HCT116 (cell line): ENCODE measurements at regions not wholly inside any gene's neighbourhood (a gene's known extent, or its start where the extent isn't known, plus 50 kb on each side); places are given as distances from the start of the nearest gene placed in this dataset.
"Not testable (repeated sequence)": the region's sequence is repeated elsewhere in the genome, so short reads cannot be mapped to it uniquely, and the experiment has no call there.

Experiments
- ATAC-seq: fragments of 200-7000 bp; cut with Tn5 transposase; 2 replicates; pipeline ENCODE4 v1.9.1; 2020; ENCODE audit warnings: mild to moderate bottlenecking, moderate library complexity
- BruUV-seq: library from RNA; stranded (reverse); fragments of 400-500 nt; replicated peaks from 2 replicates; lab custom pipeline; 2021; lab: Mats Ljungman, UMichigan
- CTCF ChIA-PET: fragments of 300-600 bp; sonication (Branson Sonifier 250); formaldehyde crosslinking; loops from one replicate; lab custom pipeline; 2021; ENCODE audit warnings: antibody characterized with exemption; lab: Charles Lee
- POLR2A ChIA-PET: fragments of 300-600, 350-600 bp; sonication (Branson Sonifier 250); formaldehyde crosslinking; loops from one replicate; lab custom pipeline; 2021; ENCODE audit warnings: antibody characterized with exemption; lab: Charles Lee
- RAD21 ChIA-PET, 2 experiments: fragments of 300-600 bp; sonication (Branson Sonifier 250); formaldehyde crosslinking; loops; one replicate each; lab custom pipeline; 2023; ENCODE audit warnings: low total read pairs in 2 of 2; ENCODE audit not compliant: uncharacterized antibody in 2 of 2, unreplicated experiment in 2 of 2, low non-redundant PET in 1 of 2; lab: Charles Lee
- DNase-seq: peaks from one replicate; pipeline ENCODE4 v3.0.0-alpha.2; 2010; ENCODE audit warnings: low read depth, low spot score
- H2AFZ ChIP-seq: fragments of 200-600 bp; shearing (Covaris generic), sonication (generic); 2 replicates; pipeline ENCODE4 v1.6.1; 2017; ENCODE audit warnings: low read depth, mixed run types, mixed read lengths, antibody characterized with exemption, low read length; ENCODE audit not compliant: poor library complexity, severe bottlenecking
- H3K27ac ChIP-seq: 2 replicates; pipeline ENCODE4 v1.5.1; 2012; ENCODE audit warnings: low read depth, low read length
- H3K27me3 ChIP-seq: fragments of 200-600 bp; sonication (generic); 2 replicates; pipeline ENCODE4 v1.6.1; 2016; ENCODE audit warnings: mixed run types, low read length, mixed read lengths; ENCODE audit not compliant: insufficient read depth
- H3K36me3 ChIP-seq, 2 experiments: fragments of 200-500 bp in 1 of 2; fragments of 200-600 bp in 1 of 2; sonication (Bioruptor generic) in 1 of 2; sonication (generic) in 1 of 2; 2 replicates each; pipeline versions ENCODE4 v1.5.1 to v1.6.1; 2014 to 2016; ENCODE audit warnings: low read length in 2 of 2, inconsistent platforms in 1 of 2, mixed read lengths in 1 of 2, mixed run types in 1 of 2; ENCODE audit not compliant: insufficient read depth in 2 of 2, control insufficient read depth in 1 of 2
- H3K4me1 ChIP-seq, 2 experiments: fragments of 200-600 bp in 1 of 2; sonication (generic) in 1 of 2; 2 replicates each; pipeline versions ENCODE4 v1.5.1 to v1.6.1; 2012 to 2017; ENCODE audit warnings: low read length in 2 of 2, inconsistent platforms in 1 of 2, mild to moderate bottlenecking in 1 of 2, mixed read lengths in 1 of 2, mixed run types in 1 of 2, moderate library complexity in 1 of 2; ENCODE audit not compliant: insufficient read depth in 2 of 2, control insufficient read depth in 1 of 2
- H3K4me2 ChIP-seq: fragments of 200-600 bp; sonication (generic); 2 replicates; pipeline ENCODE4 v1.6.1; 2017; ENCODE audit warnings: mixed run types, low read length, mixed read lengths
- H3K4me3 ChIP-seq, 2 experiments: fragments of 200-600 bp in 1 of 2; sonication (generic) in 1 of 2; replicated peaks in 1 of 2; 2 replicates each; pipeline ENCODE4 v1.5.1; 2011 to 2016; ENCODE audit warnings: low read length in 2 of 2, control low read depth in 1 of 2, low read depth in 1 of 2, mild to moderate bottlenecking in 1 of 2, mixed read lengths in 1 of 2, mixed run types in 1 of 2
- H3K79me2 ChIP-seq: fragments of 200-600 bp; sonication (generic); 2 replicates; pipeline ENCODE4 v1.6.1; 2017; ENCODE audit warnings: mild to moderate bottlenecking, mixed run types, low read length, moderate library complexity, mixed read lengths; ENCODE audit not compliant: insufficient read depth
- H3K9ac ChIP-seq: fragments of 200-600 bp; sonication (generic); 2 replicates; pipeline ENCODE4 v1.6.1; 2016; ENCODE audit warnings: low read length, mixed read lengths
- H3K9me2 ChIP-seq: fragments of 200-600 bp; sonication (generic), shearing (Covaris generic); 2 replicates; pipeline ENCODE4 v1.6.1; 2017; ENCODE audit warnings: mixed run types, mild to moderate bottlenecking, moderate library complexity; ENCODE audit not compliant: insufficient read depth
- H3K9me3 ChIP-seq, 2 experiments: fragments of 200-500 bp in 1 of 2; fragments of 200-600 bp in 1 of 2; sonication (Bioruptor generic) in 1 of 2; sonication (generic) in 1 of 2; 2 replicates each; pipeline ENCODE4 v1.6.1; 2014 to 2017; ENCODE audit warnings: low read length in 2 of 2, mixed read lengths in 2 of 2, inconsistent platforms in 1 of 2, low read depth in 1 of 2, mild to moderate bottlenecking in 1 of 2, mixed run types in 1 of 2, moderate library complexity in 1 of 2; ENCODE audit not compliant: control insufficient read depth in 1 of 2, insufficient read depth in 1 of 2
- H4K20me1 ChIP-seq: fragments of 200-600 bp; sonication (generic), shearing (Covaris generic); 2 replicates; pipeline ENCODE4 v1.6.1; 2017; ENCODE audit warnings: mixed run types, mild to moderate bottlenecking, moderate library complexity; ENCODE audit not compliant: insufficient read depth
- CBX3 ChIP-seq: IDR thresholded peaks from 2 replicates; pipeline ENCODE4 v1.6.1; 2012; ENCODE audit warnings: low read depth
- CEBPB ChIP-seq: IDR thresholded peaks from 2 replicates; pipeline ENCODE4 v1.6.1; 2012; ENCODE audit warnings: low read depth
- ELF1 ChIP-seq: IDR thresholded peaks from 2 replicates; pipeline ENCODE4 v1.6.1; 2012; ENCODE audit warnings: low read depth, borderline replicate concordance
- EZH2phosphoT487 ChIP-seq: fragments of 200-600 bp; IDR thresholded peaks from 2 replicates; pipeline ENCODE4 v1.6.1; 2018; ENCODE audit warnings: antibody characterized with exemption, borderline replicate concordance
- FOSL1 ChIP-seq: IDR thresholded peaks from 2 replicates; pipeline ENCODE4 v1.6.1; 2012; ENCODE audit warnings: low read depth
- JUND ChIP-seq: IDR thresholded peaks from 2 replicates; pipeline ENCODE4 v1.6.1; 2012
- POLR2A ChIP-seq: IDR thresholded peaks from 2 replicates; pipeline ENCODE4 v1.7.0; 2011; ENCODE audit warnings: borderline replicate concordance; ENCODE audit not compliant: insufficient read depth, insufficient read length; ENCODE audit errors: extremely low read depth
- POLR2AphosphoS5 ChIP-seq: IDR thresholded peaks from 2 replicates; pipeline ENCODE4 v1.6.1; 2011; ENCODE audit warnings: mild to moderate bottlenecking, low read depth, low read length, moderate library complexity
- RAD21 ChIP-seq: IDR thresholded peaks from 2 replicates; pipeline ENCODE4 v1.6.1; 2012; ENCODE audit warnings: low read depth, mild to moderate bottlenecking
- SP1 ChIP-seq: IDR thresholded peaks from 2 replicates; pipeline ENCODE4 v1.6.1; 2012; ENCODE audit warnings: low read depth
- SRF ChIP-seq: IDR thresholded peaks from 2 replicates; pipeline ENCODE4 v1.6.1; 2012; ENCODE audit warnings: low read depth
- YY1 ChIP-seq: IDR thresholded peaks from 2 replicates; pipeline ENCODE4 v1.6.1; 2011; ENCODE audit warnings: low read length, low read depth, moderate library complexity, mild to moderate bottlenecking; ENCODE audit not compliant: insufficient replicate concordance; ENCODE audit errors: extremely low read depth
- ZFX ChIP-seq: fragments of 450-650 bp; IDR thresholded peaks from 2 replicates; pipeline ENCODE4 v1.6.1; 2017
- ZNF274 ChIP-seq: fragments of 200-500 bp; sonication (Bioruptor generic); IDR thresholded peaks from 2 replicates; pipeline ENCODE4 v1.6.1; 2014; ENCODE audit warnings: mild to moderate bottlenecking, low read depth, low read length, inconsistent platforms
- intact Hi-C: fragments of 100-400 bp; cut with micrococcal nuclease; formaldehyde crosslinking; loops from 2 replicates; pipeline ENCODE4 v1.10.0; 2022
- TF ChIP-seq, protein P1 (sequence below): IDR thresholded peaks from 2 replicates; pipeline ENCODE4 v1.6.1; 2012
- TF ChIP-seq, protein P2 (sequence below): IDR thresholded peaks from 2 replicates; pipeline ENCODE4 v1.6.1; 2012; ENCODE audit warnings: low read depth
- TF ChIP-seq, protein P3 (sequence below), 3 experiments: fragments of 200-600 bp in 1 of 3; sonication (generic) in 1 of 3; IDR thresholded peaks in 2 of 3; conservative IDR thresholded peaks in 1 of 3; 2 replicates each; pipeline ENCODE4 v1.5.1; 2012 to 2017; ENCODE audit warnings: low read depth in 2 of 3, low read length in 2 of 3, antibody characterized with exemption in 1 of 3, borderline replicate concordance in 1 of 3, control low read depth in 1 of 3, mild to moderate bottlenecking in 1 of 3, mixed read lengths in 1 of 3, mixed run types in 1 of 3, moderate library complexity in 1 of 3; ENCODE audit not compliant: insufficient read depth in 1 of 3
- TF ChIP-seq, protein P4 (sequence below): IDR thresholded peaks from 2 replicates; pipeline ENCODE4 v1.6.1; 2012

DNA sequence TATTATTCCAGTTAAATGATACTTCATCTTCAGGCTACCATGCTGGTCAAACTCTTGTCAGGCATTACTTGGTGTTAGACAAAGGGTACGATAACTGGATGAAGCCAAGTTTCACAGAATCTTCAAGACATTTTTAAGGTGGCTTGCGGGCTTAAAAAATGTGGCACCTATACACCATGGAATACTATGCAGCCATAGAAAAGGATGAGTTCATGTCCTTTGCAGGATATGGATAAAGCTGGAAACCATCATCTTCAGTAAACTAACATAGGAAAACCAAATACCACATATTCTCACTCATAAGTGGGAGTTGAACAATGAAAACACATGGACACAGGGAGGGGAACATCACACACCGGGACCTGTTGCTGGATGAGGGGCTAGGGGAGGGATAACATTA is 331.2 kb upstream of the RUNX1 start:
- CTCF ChIA-PET, BruUV-seq: not testable (repeated sequence)

DNA sequence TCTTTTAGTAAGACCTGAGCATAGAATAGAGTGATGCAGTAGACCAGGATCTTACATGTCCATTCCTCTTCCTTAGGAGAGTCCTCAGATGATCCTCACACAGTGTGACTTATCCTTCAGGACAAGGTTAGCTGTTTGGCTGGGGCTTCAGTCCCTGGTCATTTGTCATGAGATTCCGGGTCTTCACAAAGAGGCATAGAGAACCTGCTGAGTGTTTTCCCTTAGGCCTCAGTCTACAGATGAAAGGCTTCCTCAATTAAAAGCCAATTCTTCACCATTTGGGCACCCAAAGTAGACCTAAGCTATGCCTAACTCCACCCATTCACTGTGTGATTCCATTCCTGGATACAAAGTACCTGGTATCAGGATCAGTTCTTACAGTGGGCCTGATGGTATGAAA is 329.8 kb upstream of the RUNX1 start:
- DNase-seq (no peak), ATAC-seq (no peak)
- ChIA-PET CTCF (no interaction called here), POLR2A (no interaction called here), RAD21 (no interaction called here)
- Histone ChIP-seq H3K9me3 (no peaks in the 10 kb centered on the region), H4K20me1 (no peaks in the 10 kb centered on the region), H3K79me2 (no peaks in the 10 kb centered on the region), H3K27me3 (no peaks in the 10 kb centered on the region), H2AFZ (no peak overlapping the region), H3K4me2 (no peak overlapping the region), H3K27ac (no peak overlapping the region), H3K9ac (no peak overlapping the region), H3K4me3 (no peak overlapping the region), H3K4me1 (no peaks in the 10 kb centered on the region), H3K36me3 (no peaks in the 10 kb centered on the region), H3K9me2 (no peaks in the 10 kb centered on the region)
- intact Hi-C loops, result no loop called here
- BruUV-seq, result no TSS peak
- TF ChIP-seq, protein P1, sequence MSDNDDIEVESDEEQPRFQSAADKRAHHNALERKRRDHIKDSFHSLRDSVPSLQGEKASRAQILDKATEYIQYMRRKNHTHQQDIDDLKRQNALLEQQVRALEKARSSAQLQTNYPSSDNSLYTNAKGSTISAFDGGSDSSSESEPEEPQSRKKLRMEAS, result no peak
- TF ChIP-seq POLR2A (no peak), CBX3 (no peak), RAD21 (no peak), FOSL1 (no peak), SRF (no peak), ZFX (no peak), CEBPB (no peak), POLR2AphosphoS5 (no peak), SP1 (no peak), YY1 (no peak), ZNF274 (no peak), EZH2phosphoT487 (no peak), JUND (no peak), ELF1 (no peak)
- TF ChIP-seq, protein P2, sequence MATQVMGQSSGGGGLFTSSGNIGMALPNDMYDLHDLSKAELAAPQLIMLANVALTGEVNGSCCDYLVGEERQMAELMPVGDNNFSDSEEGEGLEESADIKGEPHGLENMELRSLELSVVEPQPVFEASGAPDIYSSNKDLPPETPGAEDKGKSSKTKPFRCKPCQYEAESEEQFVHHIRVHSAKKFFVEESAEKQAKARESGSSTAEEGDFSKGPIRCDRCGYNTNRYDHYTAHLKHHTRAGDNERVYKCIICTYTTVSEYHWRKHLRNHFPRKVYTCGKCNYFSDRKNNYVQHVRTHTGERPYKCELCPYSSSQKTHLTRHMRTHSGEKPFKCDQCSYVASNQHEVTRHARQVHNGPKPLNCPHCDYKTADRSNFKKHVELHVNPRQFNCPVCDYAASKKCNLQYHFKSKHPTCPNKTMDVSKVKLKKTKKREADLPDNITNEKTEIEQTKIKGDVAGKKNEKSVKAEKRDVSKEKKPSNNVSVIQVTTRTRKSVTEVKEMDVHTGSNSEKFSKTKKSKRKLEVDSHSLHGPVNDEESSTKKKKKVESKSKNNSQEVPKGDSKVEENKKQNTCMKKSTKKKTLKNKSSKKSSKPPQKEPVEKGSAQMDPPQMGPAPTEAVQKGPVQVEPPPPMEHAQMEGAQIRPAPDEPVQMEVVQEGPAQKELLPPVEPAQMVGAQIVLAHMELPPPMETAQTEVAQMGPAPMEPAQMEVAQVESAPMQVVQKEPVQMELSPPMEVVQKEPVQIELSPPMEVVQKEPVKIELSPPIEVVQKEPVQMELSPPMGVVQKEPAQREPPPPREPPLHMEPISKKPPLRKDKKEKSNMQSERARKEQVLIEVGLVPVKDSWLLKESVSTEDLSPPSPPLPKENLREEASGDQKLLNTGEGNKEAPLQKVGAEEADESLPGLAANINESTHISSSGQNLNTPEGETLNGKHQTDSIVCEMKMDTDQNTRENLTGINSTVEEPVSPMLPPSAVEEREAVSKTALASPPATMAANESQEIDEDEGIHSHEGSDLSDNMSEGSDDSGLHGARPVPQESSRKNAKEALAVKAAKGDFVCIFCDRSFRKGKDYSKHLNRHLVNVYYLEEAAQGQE, result no peak
- TF ChIP-seq, protein P3, sequence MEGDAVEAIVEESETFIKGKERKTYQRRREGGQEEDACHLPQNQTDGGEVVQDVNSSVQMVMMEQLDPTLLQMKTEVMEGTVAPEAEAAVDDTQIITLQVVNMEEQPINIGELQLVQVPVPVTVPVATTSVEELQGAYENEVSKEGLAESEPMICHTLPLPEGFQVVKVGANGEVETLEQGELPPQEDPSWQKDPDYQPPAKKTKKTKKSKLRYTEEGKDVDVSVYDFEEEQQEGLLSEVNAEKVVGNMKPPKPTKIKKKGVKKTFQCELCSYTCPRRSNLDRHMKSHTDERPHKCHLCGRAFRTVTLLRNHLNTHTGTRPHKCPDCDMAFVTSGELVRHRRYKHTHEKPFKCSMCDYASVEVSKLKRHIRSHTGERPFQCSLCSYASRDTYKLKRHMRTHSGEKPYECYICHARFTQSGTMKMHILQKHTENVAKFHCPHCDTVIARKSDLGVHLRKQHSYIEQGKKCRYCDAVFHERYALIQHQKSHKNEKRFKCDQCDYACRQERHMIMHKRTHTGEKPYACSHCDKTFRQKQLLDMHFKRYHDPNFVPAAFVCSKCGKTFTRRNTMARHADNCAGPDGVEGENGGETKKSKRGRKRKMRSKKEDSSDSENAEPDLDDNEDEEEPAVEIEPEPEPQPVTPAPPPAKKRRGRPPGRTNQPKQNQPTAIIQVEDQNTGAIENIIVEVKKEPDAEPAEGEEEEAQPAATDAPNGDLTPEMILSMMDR (IDR thresholded peaks at IDR 0.05 in 2 of 3, conservative IDR thresholded peaks at IDR 0.05 in 1 of 3; ENCODE audit: borderline replicate concordance in 1 of 3, insufficient read depth in 1 of 3, low read depth in 2 of 3, low read length in 2 of 3), result no peak
- TF ChIP-seq, protein P4, sequence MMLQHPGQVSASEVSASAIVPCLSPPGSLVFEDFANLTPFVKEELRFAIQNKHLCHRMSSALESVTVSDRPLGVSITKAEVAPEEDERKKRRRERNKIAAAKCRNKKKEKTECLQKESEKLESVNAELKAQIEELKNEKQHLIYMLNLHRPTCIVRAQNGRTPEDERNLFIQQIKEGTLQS, result no peak

More for the DNA sequence above, 331.2 kb upstream of the RUNX1 start:
- intact Hi-C loops, H2AFZ ChIP-seq, H3K27me3 ChIP-seq, DNase-seq, H3K9ac ChIP-seq, POLR2A ChIA-PET, H3K27ac ChIP-seq, H3K4me2 ChIP-seq, H3K9me2 ChIP-seq, H3K4me1 ChIP-seq, H3K36me3 ChIP-seq, H3K4me3 ChIP-seq, ATAC-seq, H3K79me2 ChIP-seq, RAD21 ChIA-PET, H3K9me3 ChIP-seq, H4K20me1 ChIP-seq: not testable (repeated sequence)
